ENCODE measurements at regions not wholly inside any gene's neighbourhood (a gene's known extent, or its start where the extent isn't known, plus 50 kb on each side); places are given as distances from the start of the nearest gene placed in this dataset.

DNA sequence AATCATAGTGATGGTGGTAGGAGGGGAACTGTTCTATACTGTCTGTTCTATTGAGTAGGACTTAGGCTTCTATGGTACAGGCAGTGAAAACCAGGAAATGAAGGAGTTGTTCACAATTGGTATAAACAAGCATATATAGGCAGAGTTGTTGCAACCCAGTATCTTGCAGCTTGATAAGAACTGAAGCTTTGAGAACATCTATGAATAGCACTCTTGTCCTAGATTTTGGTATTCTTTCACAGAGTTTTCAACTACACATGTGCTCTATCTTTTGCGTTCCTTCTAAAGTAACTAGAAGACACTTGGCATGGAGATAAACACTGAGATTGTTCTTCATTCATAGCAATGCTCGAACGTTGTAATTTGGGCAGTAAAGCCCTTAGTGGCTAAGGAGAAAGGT is 91.8 kb downstream of the KCNJ2 start:
- TF ChIP-seq CTCF (IDR thresholded peaks at IDR 0.05; ENCODE audit: low read length) (no peak), EZH2 (IDR thresholded peaks at IDR 0.05; ENCODE audit: borderline replicate concordance, low read length) (no peak)

All from OCI-LY1 (cell line).